Activated CD4-positive, alpha-beta T cell treated with anti-CD3 and anti-CD28 coated beads, Interleukin-2, amount 50 U/mL, for 24 hours (primary cell): ENCODE measurements at regions not wholly inside any gene's neighbourhood (a gene's known extent, or its start where the extent isn't known, plus 50 kb on each side); places are given as distances from the start of the nearest gene placed in this dataset.
"Not testable (repeated sequence)": the region's sequence is repeated elsewhere in the genome, so short reads cannot be mapped to it uniquely, and the experiment has no call there.

Experiments used
- DNase-seq, 2 donors: peaks; one replicate each; pipeline ENCODE4 v3.0.0-alpha.2; 2020; ENCODE audit warnings: low read depth in 1 of 2, low spot score in 1 of 2

- DNase-seq = no peak
These were observed 1673.4 kb downstream of the REEP3 start for GRCh38 chr10:65194555-65194954.

- DNase-seq = no peak
These were observed 1674.9 kb downstream of the REEP3 start for GRCh38 chr10:65196111-65196510.

- no peak for DNase-seq
These were observed 1676.7 kb downstream of the REEP3 start for GRCh38 chr10:65197935-65198334.

GRCh38 chr10:65201491-65201890 lies 1680.3 kb downstream of the REEP3 start:
- no peak for DNase-seq

GRCh38 chr10:65204999-65205398 lies 1683.8 kb downstream of the REEP3 start:
- DNase-seq = no peak

GRCh38 chr10:65213170-65213569 lies 1692.0 kb downstream of the REEP3 start:
- DNase-seq = no peak

GRCh38 chr10:65219444-65219843 lies 1698.2 kb downstream of the REEP3 start:
- no peak for DNase-seq

- no peak for DNase-seq
These were observed 1694.7 kb upstream of the LRRTM3 start for GRCh38 chr10:65231148-65231547.

GRCh38 chr10:65234261-65234660 lies 1691.6 kb upstream of the LRRTM3 start:
- DNase-seq = no peak

GRCh38 chr10:65235266-65235665 lies 1690.6 kb upstream of the LRRTM3 start:
- DNase-seq = no peak

- no peak for DNase-seq
These were observed 1690.0 kb upstream of the LRRTM3 start for GRCh38 chr10:65235846-65236245.

- no peak for DNase-seq
These were observed 1660.3 kb upstream of the LRRTM3 start for GRCh38 chr10:65265451-65265954.

GRCh38 chr10:65269551-65269950 lies 1656.3 kb upstream of the LRRTM3 start:
- DNase-seq = not testable (repeated sequence)

- no peak for DNase-seq
These were observed 1654.9 kb upstream of the LRRTM3 start for GRCh38 chr10:65270969-65271368.

- no peak for DNase-seq
These were observed 1652.7 kb upstream of the LRRTM3 start for GRCh38 chr10:65273115-65273514.

- DNase-seq = no peak
These were observed 1650.5 kb upstream of the LRRTM3 start for GRCh38 chr10:65275296-65275695.

- DNase-seq = no peak
These were observed 1641.3 kb upstream of the LRRTM3 start for GRCh38 chr10:65284495-65285041.

- DNase-seq = not testable (repeated sequence)
These were observed 1640.1 kb upstream of the LRRTM3 start for GRCh38 chr10:65285726-65286125.

GRCh38 chr10:65291286-65291685 lies 1634.5 kb upstream of the LRRTM3 start:
- DNase-seq = no peak

GRCh38 chr10:65292551-65292950 lies 1633.3 kb upstream of the LRRTM3 start:
- DNase-seq = no peak

GRCh38 chr10:65294329-65294728 lies 1631.5 kb upstream of the LRRTM3 start:
- no peak for DNase-seq

GRCh38 chr10:65301181-65301580 lies 1624.7 kb upstream of the LRRTM3 start:
- no peak for DNase-seq

- no peak for DNase-seq
These were observed 1619.6 kb upstream of the LRRTM3 start for GRCh38 chr10:65306201-65306600.
